ENCODE measurements at regions not wholly inside any gene's neighbourhood (a gene's known extent, or its start where the extent isn't known, plus 50 kb on each side); places are given as distances from the start of the nearest gene placed in this dataset.

- H3K27me3 ChIP-seq (replicated peaks; ENCODE audit: insufficient read depth, low read depth, low read length, poor library complexity) = no peaks in the 10 kb centered on the region
- CTCF ChIA-PET = no interaction called here
- BruUV-seq (replicated peaks) = no TSS peak
Observed at GRCh38 chr4:175035905-175036304, 117.7 kb downstream of the ADAM29 start.

GRCh38 chr4:175048111-175048784 is 130.1 kb downstream of the ADAM29 start:
- TF ChIP-seq EZH2 (IDR thresholded peaks at IDR 0.05; ENCODE audit: borderline replicate concordance, low read depth, low read length, poor library complexity, severe bottlenecking) = no peak
- no peak for TF ChIP-seq CTCF (conservative IDR thresholded peaks at IDR 0.05; ENCODE audit: low read depth, low read length)

More at GRCh38 chr4:175035905-175036304, 117.7 kb downstream of the ADAM29 start:
- H3K9me3 ChIP-seq (ENCODE audit: low read depth, low read length, poor library complexity, severe bottlenecking) = peaks cover 5% of the 10 kb centered on the region
- no peak overlapping the region for H3K4me3 ChIP-seq (ENCODE audit: low read depth, low read length, poor library complexity, severe bottlenecking)
- no peaks in the 10 kb centered on the region for H3K36me3 ChIP-seq (ENCODE audit: insufficient read depth, low read length, poor library complexity, severe bottlenecking)
- H3K27ac ChIP-seq (ENCODE audit: low read depth, low read length, poor library complexity, severe bottlenecking) = no peak overlapping the region
- intact Hi-C loops (cut with micrococcal nuclease; ENCODE audit: unreplicated experiment) = no loop called here
- DNase-seq (ENCODE audit: low spot score) = no peak
- POLR2A ChIA-PET (ENCODE audit: low non-redundant PET) = no interaction called here
- TF ChIP-seq EZH2 (IDR thresholded peaks at IDR 0.05; ENCODE audit: borderline replicate concordance, low read depth, low read length, poor library complexity, severe bottlenecking) = no peak
- TF ChIP-seq CTCF (conservative IDR thresholded peaks at IDR 0.05; ENCODE audit: low read depth, low read length) = no peak
- no peaks in the 10 kb centered on the region for H3K4me1 ChIP-seq (ENCODE audit: insufficient read depth, low read length, poor library complexity, severe bottlenecking)

GRCh38 chr4:175048906-175049305 is 130.7 kb downstream of the ADAM29 start:
- TF ChIP-seq EZH2 (IDR thresholded peaks at IDR 0.05; ENCODE audit: borderline replicate concordance, low read depth, low read length, poor library complexity, severe bottlenecking) (no peak), CTCF (conservative IDR thresholded peaks at IDR 0.05; ENCODE audit: low read depth, low read length) (no peak)
- no TSS peak for BruUV-seq (replicated peaks)
- H3K36me3 ChIP-seq (ENCODE audit: insufficient read depth, low read length, poor library complexity, severe bottlenecking) = no peaks in the 10 kb centered on the region
- H3K27me3 ChIP-seq (replicated peaks; ENCODE audit: insufficient read depth, low read depth, low read length, poor library complexity) = no peaks in the 10 kb centered on the region
- H3K4me3 ChIP-seq (ENCODE audit: low read depth, low read length, poor library complexity, severe bottlenecking) = no peak overlapping the region
- no peaks in the 10 kb centered on the region for H3K4me1 ChIP-seq (ENCODE audit: insufficient read depth, low read length, poor library complexity, severe bottlenecking)
- intact Hi-C loops (cut with micrococcal nuclease; ENCODE audit: unreplicated experiment) = no loop called here
- no peak for DNase-seq (ENCODE audit: low spot score)
- H3K27ac ChIP-seq (ENCODE audit: low read depth, low read length, poor library complexity, severe bottlenecking) = no peak overlapping the region
- no peaks in the 10 kb centered on the region for H3K9me3 ChIP-seq (ENCODE audit: low read depth, low read length, poor library complexity, severe bottlenecking)
- POLR2A ChIA-PET (ENCODE audit: low non-redundant PET) = no interaction called here
- CTCF ChIA-PET = no interaction called here

More at GRCh38 chr4:175048111-175048784, 130.1 kb downstream of the ADAM29 start:
- BruUV-seq (replicated peaks) = no TSS peak
- no peak overlapping the region for H3K27ac ChIP-seq (ENCODE audit: low read depth, low read length, poor library complexity, severe bottlenecking)
- POLR2A ChIA-PET (ENCODE audit: low non-redundant PET) = no interaction called here
- H3K36me3 ChIP-seq (ENCODE audit: insufficient read depth, low read length, poor library complexity, severe bottlenecking) = no peaks in the 10 kb centered on the region
- CTCF ChIA-PET = no interaction called here
- H3K27me3 ChIP-seq (replicated peaks; ENCODE audit: insufficient read depth, low read depth, low read length, poor library complexity) = no peaks in the 10 kb centered on the region
- no peak for DNase-seq (ENCODE audit: low spot score)
- no peaks in the 10 kb centered on the region for H3K9me3 ChIP-seq (ENCODE audit: low read depth, low read length, poor library complexity, severe bottlenecking)
- no peaks in the 10 kb centered on the region for H3K4me1 ChIP-seq (ENCODE audit: insufficient read depth, low read length, poor library complexity, severe bottlenecking)
- H3K4me3 ChIP-seq (ENCODE audit: low read depth, low read length, poor library complexity, severe bottlenecking) = no peak overlapping the region
- intact Hi-C loops (cut with micrococcal nuclease; ENCODE audit: unreplicated experiment) = no loop called here
